ENCODE measurements at regions not wholly inside any gene's neighbourhood (a gene's known extent, or its start where the extent isn't known, plus 50 kb on each side); places are given as distances from the start of the nearest gene placed in this dataset.

GRCh38 chr17:77009877-77010276, 130.9 kb upstream of the SEC14L1 start:
- no peak for TF ChIP-seq CTCF (IDR thresholded peaks at IDR 0.05)
- no peak for TF ChIP-seq POLR2A (IDR thresholded peaks at IDR 0.05)
